Cardiac muscle cell (in vitro differentiated cells and primary cell): ENCODE measurements at regions not wholly inside any gene's neighbourhood (a gene's known extent, or its start where the extent isn't known, plus 50 kb on each side); places are given as distances from the start of the nearest gene placed in this dataset.

ENCODE experiments used
- DNase-seq, 2 donors: peaks; one replicate each; pipeline versions ENCODE4 v3.0.0 to v3.0.0-alpha.2; 2010 to 2017; ENCODE audit warnings: low read depth in 1 of 2, low spot score in 1 of 2
- H3K27ac ChIP-seq: fragments of 200-600 bp; sonication (generic); 2 replicates; pipeline ENCODE4 v1.5.1; 2016
- H3K27me3 ChIP-seq: fragments of 200-600 bp; sonication (generic); 2 replicates; pipeline ENCODE4 v1.6.0; 2016; ENCODE audit warnings: control low read depth
- H3K36me3 ChIP-seq: fragments of 200-600 bp; sonication (generic); 2 replicates; pipeline ENCODE4 v1.5.1; 2016; ENCODE audit warnings: control low read depth
- H3K4me1 ChIP-seq: fragments of 200-600 bp; sonication (generic); 2 replicates; pipeline ENCODE4 v1.8.1; 2017; ENCODE audit warnings: low read depth, mild to moderate bottlenecking, mixed run types
- H3K4me3 ChIP-seq: fragments of 200-600 bp; sonication (generic); 2 replicates; pipeline ENCODE4 v1.5.1; 2016; ENCODE audit warnings: mild to moderate bottlenecking
- H3K9me3 ChIP-seq: fragments of 200-600 bp; sonication (generic); 2 replicates; pipeline ENCODE4 v1.5.1; 2017; ENCODE audit warnings: low read depth, mild to moderate bottlenecking, control low read depth
- TF ChIP-seq, protein P1 (sequence below): IDR thresholded peaks from 2 replicates; pipeline ENCODE4 v1.5.1; 2012; ENCODE audit warnings: low read depth, mild to moderate bottlenecking, low read length

DNA sequence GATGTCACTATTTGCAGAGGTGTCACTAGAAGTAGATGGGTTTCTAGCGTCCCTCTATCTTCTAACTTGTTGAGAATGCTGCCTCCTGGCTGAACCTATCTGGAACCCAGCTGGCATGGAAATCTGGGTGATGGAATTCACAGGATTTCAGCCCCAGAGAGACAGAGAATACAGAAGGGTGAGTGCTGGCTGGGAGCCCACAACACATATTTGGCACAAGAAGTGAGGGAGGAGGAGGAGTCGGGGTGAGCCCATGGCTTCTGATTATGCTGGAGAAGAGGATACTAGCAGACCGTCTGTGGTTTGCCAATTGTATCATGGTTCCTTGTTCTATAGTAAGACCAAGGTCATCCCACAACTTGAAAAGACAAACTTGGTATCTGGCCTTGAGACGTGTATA, 557.8 kb upstream of the SALL1 start:
- Histone ChIP-seq H3K9me3 (no peaks in the 10 kb centered on the region), H3K27me3 (no peaks in the 10 kb centered on the region), H3K4me3 (no peak overlapping the region), H3K27ac (no peak overlapping the region), H3K36me3 (no peaks in the 10 kb centered on the region), H3K4me1 (no peaks in the 10 kb centered on the region)
- DNase-seq, result no peak
- TF ChIP-seq, protein P1, sequence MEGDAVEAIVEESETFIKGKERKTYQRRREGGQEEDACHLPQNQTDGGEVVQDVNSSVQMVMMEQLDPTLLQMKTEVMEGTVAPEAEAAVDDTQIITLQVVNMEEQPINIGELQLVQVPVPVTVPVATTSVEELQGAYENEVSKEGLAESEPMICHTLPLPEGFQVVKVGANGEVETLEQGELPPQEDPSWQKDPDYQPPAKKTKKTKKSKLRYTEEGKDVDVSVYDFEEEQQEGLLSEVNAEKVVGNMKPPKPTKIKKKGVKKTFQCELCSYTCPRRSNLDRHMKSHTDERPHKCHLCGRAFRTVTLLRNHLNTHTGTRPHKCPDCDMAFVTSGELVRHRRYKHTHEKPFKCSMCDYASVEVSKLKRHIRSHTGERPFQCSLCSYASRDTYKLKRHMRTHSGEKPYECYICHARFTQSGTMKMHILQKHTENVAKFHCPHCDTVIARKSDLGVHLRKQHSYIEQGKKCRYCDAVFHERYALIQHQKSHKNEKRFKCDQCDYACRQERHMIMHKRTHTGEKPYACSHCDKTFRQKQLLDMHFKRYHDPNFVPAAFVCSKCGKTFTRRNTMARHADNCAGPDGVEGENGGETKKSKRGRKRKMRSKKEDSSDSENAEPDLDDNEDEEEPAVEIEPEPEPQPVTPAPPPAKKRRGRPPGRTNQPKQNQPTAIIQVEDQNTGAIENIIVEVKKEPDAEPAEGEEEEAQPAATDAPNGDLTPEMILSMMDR, result no peak

GRCh38 chr16:51707666-51708065, 556.6 kb upstream of the SALL1 start:
- H3K4me1 ChIP-seq, result no peaks in the 10 kb centered on the region
- H3K27ac ChIP-seq, result no peak overlapping the region
- no peaks in the 10 kb centered on the region for H3K36me3 ChIP-seq
- no peaks in the 10 kb centered on the region for H3K27me3 ChIP-seq
- H3K9me3 ChIP-seq, result no peaks in the 10 kb centered on the region
- TF ChIP-seq, protein P1, result no peak
- H3K4me3 ChIP-seq, result no peak overlapping the region
- DNase-seq, result no peak

- Histone ChIP-seq H3K27me3 (no peaks in the 10 kb centered on the region), H3K4me3 (no peak overlapping the region), H3K9me3 (no peaks in the 10 kb centered on the region), H3K27ac (no peak overlapping the region), H3K4me1 (no peaks in the 10 kb centered on the region), H3K36me3 (no peaks in the 10 kb centered on the region)
- TF ChIP-seq, protein P1, result no peak
- no peak for DNase-seq
These were observed 554.1 kb upstream of the SALL1 start for GRCh38 chr16:51705142-51705541.

- Histone ChIP-seq H3K9me3 (no peaks in the 10 kb centered on the region), H3K27me3 (no peaks in the 10 kb centered on the region), H3K36me3 (no peaks in the 10 kb centered on the region), H3K4me1 (no peaks in the 10 kb centered on the region), H3K4me3 (no peak overlapping the region), H3K27ac (no peak overlapping the region)
- TF ChIP-seq, protein P1, result no peak
- DNase-seq, result no peak
These were observed 550.0 kb upstream of the SALL1 start for GRCh38 chr16:51701025-51701424.

- Histone ChIP-seq H3K36me3 (no peaks in the 10 kb centered on the region), H3K27me3 (no peaks in the 10 kb centered on the region), H3K9me3 (no peaks in the 10 kb centered on the region), H3K27ac (no peak overlapping the region), H3K4me3 (no peak overlapping the region), H3K4me1 (no peaks in the 10 kb centered on the region)
- no peak for DNase-seq
- TF ChIP-seq, protein P1, result no peak
These were observed 548.8 kb upstream of the SALL1 start for GRCh38 chr16:51699686-51700396.
